GM18520 (cell line): ENCODE measurements at regions not wholly inside any gene's neighbourhood (a gene's known extent, or its start where the extent isn't known, plus 50 kb on each side); places are given as distances from the start of the nearest gene placed in this dataset.

Experiments used
- ATAC-seq: cut with Tn5 transposase; IDR thresholded peaks from one replicate; pipeline ENCODE4 v1.9.1; 2021; ENCODE audit not compliant: unreplicated experiment

DNA sequence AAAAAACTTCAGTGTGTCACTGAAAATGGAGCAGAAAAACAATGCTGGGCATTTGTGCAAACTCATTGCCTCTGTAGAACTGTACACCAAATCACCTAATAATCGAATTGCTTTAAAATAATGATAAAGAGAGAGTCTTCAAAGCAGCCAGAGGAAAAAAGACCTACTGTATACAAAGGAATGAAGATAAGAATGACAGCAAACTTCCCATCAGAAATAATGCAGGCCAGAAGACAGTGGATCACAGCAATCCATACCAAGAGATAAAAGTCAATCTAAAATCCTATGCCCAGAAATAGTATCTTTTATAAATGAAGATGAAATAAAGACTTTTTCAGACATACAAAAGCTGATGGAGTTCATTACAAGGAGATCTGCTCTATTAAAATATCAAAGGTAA, 134.7 kb upstream of the VEPH1 start:
- ATAC-seq = no peak

DNA sequence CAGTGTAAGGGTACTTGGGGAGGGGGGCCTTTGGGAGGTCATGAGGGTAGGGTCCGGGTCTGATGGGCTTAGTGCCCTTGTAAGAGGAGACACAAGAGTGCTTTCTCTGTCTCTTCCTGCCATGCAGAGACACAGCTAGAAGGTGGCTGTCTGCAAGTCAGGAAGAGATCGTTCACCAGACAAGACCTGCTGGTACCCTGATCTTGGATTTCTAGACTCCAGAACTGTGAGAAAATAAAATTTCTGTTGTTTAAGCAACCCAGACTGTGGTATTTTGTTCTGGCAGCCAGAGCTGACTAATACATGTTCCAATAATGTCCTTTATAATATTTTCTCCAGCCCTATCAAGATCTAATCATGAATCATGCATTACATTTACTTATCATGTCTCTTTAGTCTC, 130.0 kb upstream of the VEPH1 start:
- ATAC-seq = no peak

DNA sequence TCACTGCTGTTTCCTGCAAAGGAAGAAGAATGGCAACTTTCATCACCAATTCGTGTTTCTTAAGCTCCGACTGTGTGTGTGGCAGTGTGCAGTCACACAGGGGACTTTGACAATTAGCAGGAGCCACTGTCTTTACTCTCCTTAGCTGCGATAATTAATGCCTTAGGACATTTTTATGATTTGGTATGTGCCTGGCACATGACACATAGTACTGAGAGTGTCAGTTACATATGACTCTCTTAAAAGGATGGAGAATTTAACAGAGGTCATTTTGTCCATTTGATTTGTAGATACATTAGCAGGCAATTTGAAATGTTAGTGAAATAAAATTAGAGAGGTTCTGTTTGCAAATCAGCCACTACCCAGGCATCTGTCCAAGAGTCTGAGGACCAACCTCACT, 128.9 kb upstream of the VEPH1 start:
- ATAC-seq = no peak

- no peak for ATAC-seq
Measured at GRCh38 chr3:157631478-157631877, 128.3 kb upstream of the VEPH1 start.

DNA sequence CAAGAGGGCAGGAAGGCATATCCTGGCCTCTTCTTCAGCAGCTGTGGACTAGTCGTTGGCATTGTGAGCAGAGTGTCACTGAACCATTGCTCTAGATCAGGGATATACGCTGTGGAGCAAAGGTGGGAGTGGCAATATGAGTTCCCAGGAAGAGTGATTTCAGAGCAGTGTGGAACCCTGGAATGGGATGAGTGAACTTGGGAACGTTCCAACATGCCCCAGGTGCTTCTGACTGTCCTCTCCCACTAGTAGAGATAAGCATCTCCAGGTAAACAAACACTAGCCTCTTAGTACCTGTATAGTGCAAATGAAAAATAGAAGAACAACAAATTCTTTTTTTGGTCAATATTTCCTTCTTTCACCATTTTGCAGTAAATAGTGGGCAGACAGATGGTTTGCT, 123.6 kb upstream of the VEPH1 start:
- ATAC-seq = no peak

DNA sequence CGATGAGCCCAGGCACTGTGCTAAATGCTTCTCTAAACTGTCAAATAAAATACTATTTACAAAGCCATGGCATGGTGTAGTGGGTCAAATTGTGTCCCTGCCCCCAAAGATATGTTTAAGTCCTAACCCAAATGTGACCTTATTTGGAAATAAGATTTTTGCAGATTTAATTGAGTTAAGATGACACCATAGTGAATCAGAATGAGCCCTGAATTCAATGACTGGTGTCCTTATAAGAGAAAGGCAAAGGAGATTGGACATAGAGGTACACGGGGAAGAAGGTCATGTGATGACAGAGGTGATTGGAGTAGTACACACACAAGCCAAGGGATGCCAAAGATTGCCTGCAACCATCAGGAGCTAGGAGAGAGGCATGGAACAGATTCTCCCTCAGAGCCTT, 121.6 kb upstream of the VEPH1 start:
- ATAC-seq = no peak

GRCh38 chr3:157618886-157619285, 115.7 kb upstream of the VEPH1 start:
- ATAC-seq = no peak

GRCh38 chr3:157618075-157618760, 115.0 kb upstream of the VEPH1 start:
- ATAC-seq = peak; percentile 76

DNA sequence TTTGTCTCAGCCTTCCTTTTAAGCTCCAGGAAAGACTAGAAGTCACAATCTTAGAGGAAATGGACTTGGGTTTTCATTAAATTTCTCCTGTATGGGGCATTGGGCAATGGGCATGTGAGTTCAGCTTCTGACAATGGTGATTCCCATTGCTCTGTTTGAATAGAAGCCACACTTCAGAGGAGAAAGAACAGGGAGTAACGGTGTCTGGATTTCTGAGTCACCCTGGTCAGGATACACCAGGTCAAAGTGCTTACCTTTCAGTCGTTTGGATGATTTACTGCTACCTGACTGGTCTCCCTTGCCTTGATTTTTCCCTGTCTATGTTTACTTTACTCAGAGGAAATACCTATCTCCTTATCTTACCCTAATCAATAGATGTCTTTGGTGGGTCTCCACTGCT, 111.7 kb upstream of the VEPH1 start:
- ATAC-seq = no peak

GRCh38 chr3:157611536-157612076, 108.4 kb upstream of the VEPH1 start:
- no peak for ATAC-seq

GRCh38 chr3:157610876-157611535, 107.8 kb upstream of the VEPH1 start:
- ATAC-seq = no peak

GRCh38 chr3:157607826-157608405, 104.7 kb upstream of the VEPH1 start:
- no peak for ATAC-seq

GRCh38 chr3:157606852-157607197, 103.6 kb upstream of the VEPH1 start:
- no peak for ATAC-seq

DNA sequence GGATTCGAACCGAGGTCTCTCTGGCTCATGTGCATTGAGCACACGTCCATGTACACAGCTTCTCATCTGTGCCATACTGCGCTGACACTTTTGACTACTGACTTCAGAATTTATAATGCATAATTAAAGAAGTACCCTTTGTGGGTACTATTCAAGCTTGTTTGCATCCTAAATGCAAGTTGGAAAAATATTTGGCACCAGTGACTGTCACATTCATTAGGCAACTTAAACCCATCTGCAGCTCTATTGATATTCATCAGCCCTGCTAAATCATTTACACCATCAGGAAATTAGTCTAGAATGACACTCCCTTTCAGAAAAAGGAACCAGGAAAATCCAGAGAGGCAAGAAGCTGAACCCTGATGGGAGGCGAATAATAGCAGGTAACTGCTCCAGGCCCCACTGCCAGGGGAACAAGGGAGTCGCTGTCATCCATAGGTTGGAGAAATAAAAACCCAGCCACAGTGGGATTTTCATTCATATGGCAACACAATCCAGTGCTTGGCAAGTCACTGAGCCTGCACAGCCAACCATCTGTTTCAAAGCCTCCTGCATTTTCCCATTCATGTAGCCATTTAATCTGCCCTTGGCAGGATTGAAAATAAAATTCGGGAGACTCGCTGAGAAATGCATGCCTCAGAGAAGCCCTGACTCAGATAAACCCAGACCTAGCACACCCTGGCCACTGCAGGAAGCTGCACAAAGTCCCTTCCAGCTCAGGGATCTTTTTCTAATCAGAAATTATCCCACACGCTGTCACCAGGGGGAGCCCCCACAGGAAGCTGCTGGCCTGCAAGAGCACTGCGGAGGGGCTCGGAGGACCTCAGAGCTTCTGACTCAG, 103.0 kb upstream of the VEPH1 start:
- peak; percentile 77 for ATAC-seq

- ATAC-seq = no peak
Measured at GRCh38 chr3:157605356-157605755, 102.1 kb upstream of the VEPH1 start.

DNA sequence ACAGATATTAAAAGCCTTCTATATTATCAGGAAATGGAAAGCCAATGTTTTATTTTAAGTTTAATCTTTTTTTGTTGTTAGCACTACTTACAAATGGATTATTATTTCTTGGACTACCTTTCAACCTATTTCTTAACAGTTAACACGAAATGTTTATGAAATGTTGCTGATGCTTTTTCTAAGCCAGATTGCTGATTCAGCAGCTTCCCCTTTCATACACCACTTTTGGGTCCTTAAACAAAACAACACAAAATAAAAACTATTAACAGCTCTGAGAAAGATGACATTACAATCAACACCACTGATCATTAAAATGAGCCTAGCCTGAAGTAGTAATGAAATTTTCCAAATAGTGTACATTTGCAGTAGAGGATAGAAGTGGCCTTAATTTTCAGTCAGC, 99.2 kb upstream of the VEPH1 start:
- ATAC-seq = no peak

GRCh38 chr3:157595259-157595658, 92.0 kb upstream of the VEPH1 start:
- no peak for ATAC-seq

DNA sequence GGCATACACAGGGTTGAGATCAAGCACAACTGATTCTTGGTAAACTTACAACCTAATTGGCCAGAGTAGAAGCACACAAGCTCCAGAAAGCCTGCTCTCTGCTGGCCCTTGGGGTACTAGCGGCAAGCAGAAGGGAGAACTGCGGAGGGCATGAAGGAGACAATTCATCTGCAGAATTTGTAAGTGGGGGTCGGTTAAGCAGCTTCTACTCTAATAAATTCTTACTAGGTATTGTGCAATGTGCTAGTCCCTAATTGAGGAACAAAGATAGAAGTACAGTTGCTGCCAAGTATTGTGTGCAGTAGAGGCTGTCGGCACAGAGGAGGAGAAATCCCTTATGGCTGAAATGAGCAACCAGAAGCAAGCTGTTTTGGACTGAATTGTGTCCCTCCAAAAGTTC, 91.2 kb upstream of the VEPH1 start:
- ATAC-seq = no peak

GRCh38 chr3:157592769-157593168, 89.6 kb upstream of the VEPH1 start:
- ATAC-seq = no peak

DNA sequence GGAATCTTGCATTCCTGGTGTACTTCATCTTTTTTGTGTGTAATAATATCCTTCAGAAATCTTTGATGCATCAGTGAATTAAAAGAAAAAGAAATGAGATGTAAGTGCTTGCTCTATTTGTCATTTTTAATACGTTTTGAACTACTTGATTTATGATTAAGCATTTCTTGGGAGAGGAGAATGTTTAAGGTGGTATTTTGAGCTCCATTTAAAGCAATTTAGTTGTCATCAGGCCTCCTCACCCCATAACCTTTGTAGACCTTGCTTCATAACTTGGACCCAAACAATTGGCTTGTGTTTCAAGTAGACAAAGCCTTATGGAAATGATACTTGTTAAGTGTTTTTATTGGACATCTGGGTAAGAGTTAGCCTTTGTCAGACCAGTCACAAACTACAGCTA, 87.1 kb upstream of the VEPH1 start:
- ATAC-seq = no peak

- no peak for ATAC-seq
Measured at GRCh38 chr3:157589211-157589610, 86.0 kb upstream of the VEPH1 start.
